LNCaP clone FGC (cell line): ENCODE measurements at regions not wholly inside any gene's neighbourhood (a gene's known extent, or its start where the extent isn't known, plus 50 kb on each side); places are given as distances from the start of the nearest gene placed in this dataset.

Source experiments
- DNase-seq: peaks from one replicate; pipeline ENCODE4 v3.0.0-alpha.2; 2011; ENCODE audit warnings: low read depth
- H3K4me3 ChIP-seq: 2 replicates; pipeline ENCODE4 v1.5.1; 2011; ENCODE audit warnings: mild to moderate bottlenecking, low read depth, low read length, control low read depth
- TF ChIP-seq, protein P1 (sequence below): IDR thresholded peaks from 2 replicates; pipeline ENCODE4 v1.5.1; 2012; ENCODE audit warnings: mild to moderate bottlenecking; ENCODE audit not compliant: control insufficient read depth, insufficient read depth; ENCODE audit errors: extremely low read depth

DNA sequence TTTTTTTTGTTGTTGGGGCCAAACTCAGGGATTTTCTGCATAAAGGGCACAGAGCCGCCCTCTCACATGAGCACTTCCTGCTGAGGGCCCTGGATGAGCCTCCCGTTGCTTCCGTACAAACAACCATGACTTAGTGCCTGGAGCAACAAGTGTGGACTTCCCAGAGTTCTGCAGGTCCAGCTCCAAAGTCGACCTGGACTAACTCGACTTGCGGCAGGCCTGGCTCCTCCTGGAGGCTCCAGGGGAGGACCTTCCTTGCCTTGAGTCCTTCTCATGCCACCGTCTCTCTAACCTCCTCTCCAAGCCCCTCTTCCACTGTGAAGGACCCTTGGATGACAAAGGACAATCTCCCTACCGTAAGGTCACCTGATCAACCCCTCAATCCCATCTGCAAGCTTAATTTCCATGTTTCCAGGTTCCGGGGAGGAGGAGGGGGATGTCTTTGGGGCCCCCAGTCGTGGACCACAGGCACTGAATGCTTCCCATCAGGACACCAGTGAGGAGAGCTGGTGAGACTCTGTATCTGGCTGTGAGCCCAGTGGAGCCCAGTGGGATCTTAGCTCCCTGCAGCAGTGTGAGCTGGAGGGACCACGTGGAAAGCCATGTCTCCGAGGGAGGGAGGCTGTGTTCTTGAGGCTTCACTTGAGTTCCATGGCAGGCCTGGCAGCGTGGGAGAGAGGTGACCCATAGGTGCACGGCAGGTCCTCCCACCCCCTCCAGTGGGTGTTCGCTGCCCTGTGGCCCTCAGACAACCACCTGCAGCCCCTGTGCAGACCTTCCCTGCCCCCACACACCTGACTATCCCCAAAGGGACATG, 199.5 kb upstream of the PPP2R2D start:
- TF ChIP-seq, protein P1, sequence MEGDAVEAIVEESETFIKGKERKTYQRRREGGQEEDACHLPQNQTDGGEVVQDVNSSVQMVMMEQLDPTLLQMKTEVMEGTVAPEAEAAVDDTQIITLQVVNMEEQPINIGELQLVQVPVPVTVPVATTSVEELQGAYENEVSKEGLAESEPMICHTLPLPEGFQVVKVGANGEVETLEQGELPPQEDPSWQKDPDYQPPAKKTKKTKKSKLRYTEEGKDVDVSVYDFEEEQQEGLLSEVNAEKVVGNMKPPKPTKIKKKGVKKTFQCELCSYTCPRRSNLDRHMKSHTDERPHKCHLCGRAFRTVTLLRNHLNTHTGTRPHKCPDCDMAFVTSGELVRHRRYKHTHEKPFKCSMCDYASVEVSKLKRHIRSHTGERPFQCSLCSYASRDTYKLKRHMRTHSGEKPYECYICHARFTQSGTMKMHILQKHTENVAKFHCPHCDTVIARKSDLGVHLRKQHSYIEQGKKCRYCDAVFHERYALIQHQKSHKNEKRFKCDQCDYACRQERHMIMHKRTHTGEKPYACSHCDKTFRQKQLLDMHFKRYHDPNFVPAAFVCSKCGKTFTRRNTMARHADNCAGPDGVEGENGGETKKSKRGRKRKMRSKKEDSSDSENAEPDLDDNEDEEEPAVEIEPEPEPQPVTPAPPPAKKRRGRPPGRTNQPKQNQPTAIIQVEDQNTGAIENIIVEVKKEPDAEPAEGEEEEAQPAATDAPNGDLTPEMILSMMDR = no peak
- H3K4me3 ChIP-seq = no peak overlapping the region
- no peak for DNase-seq

DNA sequence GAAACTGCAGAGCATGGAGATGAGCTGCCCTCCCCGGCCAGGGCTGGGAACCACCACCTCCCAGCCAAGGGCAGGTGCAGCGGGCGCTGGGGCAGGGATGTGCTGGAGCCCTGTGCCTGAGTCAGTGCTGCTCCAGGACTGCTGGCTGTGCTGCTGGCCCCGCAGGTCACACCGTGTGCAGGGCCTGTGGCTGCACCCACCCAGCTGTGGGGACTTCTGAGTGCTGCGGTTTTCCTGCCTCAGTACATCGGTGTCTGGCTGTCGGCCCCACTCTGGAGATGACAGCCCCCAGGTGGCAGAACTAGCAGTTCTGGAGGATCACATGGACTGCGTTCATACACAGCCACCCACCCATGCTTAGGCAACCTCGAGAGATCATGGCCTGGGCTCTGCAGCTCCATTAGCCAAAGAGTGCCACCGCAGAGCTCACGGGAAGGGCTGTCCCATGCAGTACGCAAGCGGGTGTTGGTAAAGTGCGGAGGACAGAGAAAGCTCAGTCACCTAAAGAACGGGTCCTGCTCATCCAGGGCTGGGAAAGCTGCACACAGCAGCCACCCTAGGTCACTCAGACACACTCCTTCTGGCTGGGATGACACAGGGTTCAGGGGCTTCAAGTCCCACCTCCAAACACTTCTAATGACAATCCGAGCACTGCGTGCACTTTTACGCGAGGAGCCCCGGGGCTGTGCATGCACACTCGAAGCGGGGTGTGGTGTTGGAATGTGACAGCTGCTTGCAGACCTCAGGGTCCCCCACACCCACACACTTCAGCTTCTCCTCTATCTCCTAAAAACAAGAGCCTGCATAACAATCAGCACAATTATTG, 198.1 kb upstream of the PPP2R2D start:
- no peak for DNase-seq
- TF ChIP-seq, protein P1 = no peak
- no peak overlapping the region for H3K4me3 ChIP-seq

DNA sequence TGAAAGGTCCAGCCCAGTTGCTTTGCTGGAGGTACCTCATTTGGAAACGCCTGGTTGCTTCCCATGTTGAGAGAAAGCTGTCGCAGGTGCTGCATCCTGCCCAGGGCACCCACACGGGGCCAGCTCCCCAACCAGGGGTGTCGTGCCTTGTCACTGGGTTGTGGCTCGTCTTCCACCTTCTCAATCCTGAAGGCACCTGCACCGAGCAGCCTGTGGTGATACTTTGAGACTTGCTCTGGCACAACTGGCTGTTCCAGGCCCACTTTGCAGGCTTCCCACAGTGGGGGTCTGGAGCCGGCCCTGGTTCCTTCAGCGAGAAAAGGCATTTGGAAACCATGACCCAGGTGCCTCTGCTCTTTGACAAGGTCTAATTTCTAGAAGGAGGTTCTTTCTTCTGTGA, 197.3 kb upstream of the PPP2R2D start:
- TF ChIP-seq, protein P1 = no peak
- no peak overlapping the region for H3K4me3 ChIP-seq
- no peak for DNase-seq

DNA sequence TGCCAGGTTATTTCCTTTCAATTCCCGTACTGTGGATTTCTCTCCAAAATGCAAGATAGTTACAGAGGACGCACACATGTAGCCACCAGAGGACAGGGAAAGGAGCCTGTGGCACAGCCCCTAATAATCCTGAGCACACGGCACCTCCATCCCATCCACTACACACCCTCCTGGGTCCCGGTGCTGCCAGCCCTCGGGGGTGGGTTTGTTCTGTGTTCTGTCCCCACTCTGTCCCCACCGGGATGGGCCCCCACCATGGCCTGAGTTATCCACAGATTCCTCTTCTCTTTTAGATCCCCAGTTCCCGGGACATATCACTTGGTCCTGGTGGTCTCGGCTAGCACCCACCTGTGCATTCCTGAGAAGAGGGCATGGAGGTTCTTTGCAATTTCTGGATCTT, 196.9 kb upstream of the PPP2R2D start:
- TF ChIP-seq, protein P1 = no peak
- no peak for DNase-seq
- H3K4me3 ChIP-seq = no peak overlapping the region

DNA sequence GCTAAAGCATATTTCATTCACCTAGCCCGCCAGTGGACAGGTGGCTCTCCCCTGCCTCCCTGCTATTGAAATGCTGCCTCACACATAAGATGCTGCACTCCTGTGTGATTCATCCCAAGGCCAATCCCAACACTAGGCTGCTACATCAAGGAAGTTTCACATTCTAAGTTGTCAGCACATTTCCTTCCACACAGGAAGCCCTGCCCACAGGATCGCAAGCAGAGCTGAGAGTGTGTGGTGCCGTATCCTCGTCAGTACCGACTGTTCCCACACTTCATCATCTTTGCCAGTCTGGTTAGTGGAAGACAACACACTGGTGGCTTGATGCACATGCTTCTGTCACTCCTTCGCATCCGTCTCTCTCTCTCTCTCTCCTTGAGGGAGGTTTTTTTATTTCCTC, 194.3 kb upstream of the PPP2R2D start:
- H3K4me3 ChIP-seq = no peak overlapping the region
- DNase-seq = no peak
- TF ChIP-seq, protein P1 = no peak

DNA sequence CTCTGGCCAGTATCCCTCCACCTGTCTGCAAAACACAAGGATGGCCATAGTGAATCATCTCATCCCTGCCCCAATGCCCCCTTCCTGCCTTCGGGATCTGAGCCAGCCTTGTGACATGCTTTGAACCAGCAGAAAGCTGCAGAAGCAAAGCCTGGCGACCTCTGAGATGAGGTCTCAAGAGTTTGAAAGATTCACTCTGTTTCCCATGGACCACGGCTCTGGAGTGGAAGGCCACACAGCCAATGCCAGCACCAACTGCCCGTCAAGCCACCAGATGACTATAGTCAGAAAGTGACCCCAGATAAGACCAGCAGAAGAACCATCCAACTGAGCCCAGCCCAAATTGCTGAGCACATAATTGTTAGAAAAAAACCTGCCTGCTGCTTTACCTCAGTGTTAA, 193.9 kb upstream of the PPP2R2D start:
- DNase-seq = no peak
- TF ChIP-seq, protein P1 = no peak
- H3K4me3 ChIP-seq = no peak overlapping the region
